NCI-H524 treated with DMSO at 0.1 percent for 48 hours (cell line): ENCODE measurements at regions not wholly inside any gene's neighbourhood (a gene's known extent, or its start where the extent isn't known, plus 50 kb on each side); places are given as distances from the start of the nearest gene placed in this dataset.
"Not testable (repeated sequence)": the region's sequence is repeated elsewhere in the genome, so short reads cannot be mapped to it uniquely, and the experiment has no call there.

ENCODE experiments used
- DNase-seq: peaks from one replicate; lab custom pipeline; 2025; lab: John Stamatoyannopoulos, UW

DNA sequence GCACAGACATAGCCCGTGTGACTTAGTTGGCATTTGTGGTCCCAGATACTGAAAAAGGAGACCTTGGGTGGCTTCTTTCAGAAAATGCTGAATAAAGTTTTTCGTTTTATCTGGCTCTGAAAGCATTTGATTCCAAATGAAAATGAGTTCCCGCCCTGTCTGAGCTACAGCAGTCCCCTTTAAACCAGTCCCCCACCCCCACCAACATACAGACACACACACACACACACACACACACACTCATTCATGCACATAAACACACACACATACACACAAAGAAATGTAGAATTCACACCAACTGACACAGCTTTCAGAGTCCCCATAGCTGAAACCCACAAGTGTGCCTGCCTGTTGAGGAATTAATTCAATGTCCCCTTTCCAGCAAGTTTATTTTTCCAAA lies 97.0 kb upstream of the SMARCA2 start:
- no peak for DNase-seq

DNA sequence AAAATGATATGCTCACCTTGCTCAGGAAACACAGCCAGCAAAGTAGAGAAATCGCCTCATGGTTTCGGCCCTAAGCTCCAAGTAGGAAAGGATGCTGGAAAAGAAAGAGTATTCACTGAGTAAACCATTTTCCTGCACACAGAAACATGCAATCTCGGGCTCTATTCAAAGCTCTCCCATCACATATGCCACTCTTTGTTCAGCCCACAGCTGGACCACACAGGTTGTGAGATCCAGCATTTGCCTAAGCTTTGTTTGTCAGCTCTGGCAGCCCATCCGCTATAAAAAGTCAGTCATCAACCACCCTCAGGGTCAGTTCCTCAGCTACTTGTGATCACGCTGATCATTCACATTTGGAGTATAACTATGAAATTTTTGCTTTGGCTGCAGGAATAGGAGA lies 96.5 kb upstream of the SMARCA2 start:
- DNase-seq: no peak

DNA sequence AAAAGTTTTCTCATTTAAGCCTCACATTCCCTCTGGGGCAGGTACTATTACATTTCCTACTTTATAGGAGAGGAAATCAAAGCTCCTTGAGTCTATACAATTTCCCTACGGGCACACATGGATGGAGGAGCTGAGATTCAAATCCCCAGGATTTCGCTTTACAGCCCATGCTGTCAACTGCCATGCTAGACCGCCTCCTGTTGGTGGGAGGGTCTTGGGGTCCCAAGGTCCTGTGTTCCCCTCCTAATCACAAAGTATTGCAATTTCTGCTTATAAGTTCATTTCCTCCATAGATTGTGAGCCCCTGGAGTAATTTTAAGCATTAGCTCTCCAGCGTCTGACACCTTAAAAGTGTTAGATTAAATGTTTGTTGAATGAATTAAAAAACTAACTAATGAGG lies 95.9 kb upstream of the SMARCA2 start:
- no peak for DNase-seq

DNA sequence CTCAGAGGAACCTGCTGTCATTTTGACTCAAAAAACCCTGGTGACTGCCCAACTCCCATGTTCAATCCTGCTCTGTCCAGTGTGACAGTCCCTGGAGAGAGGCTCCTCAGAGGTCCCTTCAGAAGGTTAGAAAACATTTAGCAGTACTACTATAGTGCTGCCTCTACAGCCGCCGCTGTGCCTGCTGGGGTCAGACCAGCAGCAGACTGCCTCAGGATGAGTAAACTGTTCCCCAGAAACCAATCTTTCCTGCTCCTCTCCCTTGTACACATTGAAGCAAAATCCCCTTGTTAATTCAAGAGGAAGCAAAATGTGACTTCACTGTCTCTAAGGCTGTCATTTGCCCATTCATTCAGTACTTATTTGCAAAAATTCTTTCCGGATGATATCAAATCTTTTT lies 94.8 kb upstream of the SMARCA2 start:
- DNase-seq: no peak

DNA sequence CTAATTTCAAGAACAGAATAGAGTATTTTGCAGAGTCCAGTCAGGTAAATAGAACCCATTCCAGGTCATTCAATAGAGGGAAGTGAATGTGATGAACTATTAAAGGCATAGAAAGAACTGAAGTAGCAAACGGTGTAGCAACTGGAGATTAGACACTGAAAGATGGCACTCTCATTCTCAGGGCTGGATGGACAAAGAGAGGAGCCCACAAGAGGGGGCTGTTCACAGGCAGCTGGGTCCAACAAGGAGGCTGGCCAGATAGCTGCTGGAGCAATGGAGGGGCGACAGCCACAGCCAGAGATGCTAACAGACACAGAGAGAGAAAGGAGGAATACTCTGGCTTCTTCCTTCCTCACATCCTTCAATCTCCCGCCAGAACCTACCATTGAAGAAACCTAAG lies 93.1 kb upstream of the SMARCA2 start:
- DNase-seq: no peak

DNA sequence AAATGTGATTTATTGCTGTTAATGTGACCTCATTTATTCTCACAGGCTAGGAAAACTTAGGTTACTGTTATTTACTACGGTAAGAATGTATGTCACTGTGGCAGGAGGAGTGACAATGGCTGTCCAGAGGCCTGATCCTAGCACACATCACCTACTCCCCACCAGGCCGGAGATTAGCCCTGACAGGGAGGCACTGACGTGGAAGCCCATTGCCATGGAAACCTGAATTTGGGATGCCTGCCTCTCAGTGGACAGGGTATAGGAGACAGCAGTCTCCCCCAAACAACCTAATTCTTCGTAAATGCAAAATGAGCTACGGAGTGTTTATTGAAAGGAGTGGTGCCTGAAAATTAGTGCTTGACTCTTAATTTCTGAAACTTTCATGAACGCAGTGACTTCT lies 87.6 kb upstream of the SMARCA2 start:
- no peak for DNase-seq

DNA sequence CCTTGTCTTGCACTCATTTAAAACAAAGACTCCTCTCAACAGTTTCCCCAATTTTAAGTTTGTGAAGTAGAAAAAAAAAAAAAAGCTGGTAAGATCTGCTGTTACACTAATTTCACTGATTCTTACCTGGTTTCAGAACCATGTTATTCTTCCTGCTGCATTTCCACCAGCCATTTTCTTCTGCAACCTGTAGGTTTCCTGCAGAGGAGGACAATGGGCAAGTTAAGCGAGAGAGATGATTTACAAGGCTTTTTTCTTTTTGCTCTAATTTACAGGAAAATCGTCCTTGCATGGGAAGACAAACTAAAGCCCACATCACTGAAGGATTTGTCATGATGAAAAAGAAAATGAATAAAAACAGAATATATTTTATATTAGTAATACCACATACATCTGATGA lies 86.0 kb upstream of the SMARCA2 start:
- no peak for DNase-seq

DNA sequence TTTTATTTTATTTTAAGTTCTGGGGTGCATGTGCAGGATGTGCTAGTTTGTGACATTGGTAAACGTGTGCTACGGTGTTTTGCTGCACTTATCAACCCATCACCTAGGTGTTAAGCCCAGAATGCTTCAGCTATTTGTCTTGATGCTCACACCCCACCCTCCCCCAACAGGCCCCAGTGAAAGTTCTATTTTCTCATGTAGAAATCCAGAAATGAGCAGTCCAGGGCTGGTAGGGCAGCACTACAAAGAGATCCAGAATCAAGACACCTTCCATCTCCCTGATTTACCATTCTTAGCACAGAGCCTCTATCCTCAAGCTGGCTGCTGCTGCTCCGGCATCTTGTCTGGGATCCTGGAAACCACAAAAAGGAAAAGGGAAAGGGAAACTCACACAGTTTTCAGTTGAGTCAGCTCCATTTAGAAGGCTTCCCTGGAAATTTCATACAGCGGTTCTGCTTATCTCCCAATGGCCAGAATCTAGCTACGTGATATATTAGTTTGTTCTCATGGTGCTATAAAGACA lies 85.4 kb upstream of the SMARCA2 start:
- DNase-seq: no peak

DNA sequence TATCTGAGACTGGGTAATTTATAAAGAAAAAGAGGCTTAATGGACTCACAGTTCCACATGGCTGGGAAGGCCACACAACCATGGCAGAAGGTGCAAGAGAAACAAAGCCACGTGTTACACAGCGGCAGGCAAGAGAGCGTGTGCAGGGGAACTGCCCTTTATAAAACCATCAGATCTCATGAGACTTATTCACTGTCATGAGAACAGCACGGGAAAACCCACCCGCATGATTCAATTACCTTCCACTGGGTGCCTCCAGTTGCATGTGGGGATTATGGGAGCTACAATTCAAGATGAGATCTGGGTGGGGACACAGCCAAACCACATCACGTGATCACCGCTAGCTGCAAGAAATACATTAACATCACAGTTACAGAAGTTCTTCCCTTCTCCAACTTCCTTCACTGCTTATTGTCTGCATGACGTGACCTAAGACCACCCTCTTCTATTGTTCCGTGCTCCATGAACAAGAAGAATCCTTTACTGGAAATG lies 84.9 kb upstream of the SMARCA2 start:
- DNase-seq: not testable (repeated sequence)

DNA sequence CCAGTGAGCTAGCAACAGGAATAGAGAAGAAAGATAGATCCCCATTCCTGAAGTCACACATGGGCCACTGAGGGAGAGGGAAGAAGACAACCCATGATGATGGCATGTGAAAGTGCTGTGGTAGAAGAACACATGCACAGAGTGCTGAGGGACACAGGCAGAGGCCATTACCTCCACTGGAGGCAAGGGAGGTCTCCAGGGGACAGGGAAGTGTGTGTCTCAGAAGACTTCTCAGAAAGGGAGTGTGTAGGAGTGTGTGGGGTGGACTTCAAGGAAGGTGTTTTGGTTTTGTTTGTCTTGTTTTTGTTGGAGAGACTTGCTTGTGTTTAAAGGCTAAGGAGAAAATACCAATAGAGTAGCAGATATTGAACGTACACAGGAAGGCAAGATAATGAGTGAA lies 77.0 kb upstream of the SMARCA2 start:
- no peak for DNase-seq

DNA sequence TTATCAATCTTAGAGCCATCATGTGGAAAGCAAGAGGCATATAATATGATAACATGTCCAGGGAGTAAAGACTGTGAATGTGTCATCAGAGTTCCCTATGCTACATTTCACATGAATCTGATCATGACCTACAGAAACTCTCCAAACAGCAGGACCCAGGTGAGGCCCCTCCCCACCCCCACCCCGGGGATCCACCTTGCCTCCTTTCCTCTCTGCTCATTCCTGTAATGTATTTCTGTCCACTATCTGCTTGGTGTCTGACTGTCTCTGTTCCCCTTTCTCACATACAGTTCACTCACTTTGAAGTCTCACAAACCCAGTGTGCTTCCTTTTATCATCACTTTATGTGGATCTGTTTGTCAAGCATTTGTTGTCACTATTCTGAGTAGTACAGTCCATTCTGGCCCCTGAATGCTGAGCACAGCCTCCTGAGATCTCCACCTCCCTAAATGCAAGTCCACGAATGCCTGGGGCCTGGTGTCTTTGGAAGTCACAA lies 76.4 kb upstream of the SMARCA2 start:
- no peak for DNase-seq

DNA sequence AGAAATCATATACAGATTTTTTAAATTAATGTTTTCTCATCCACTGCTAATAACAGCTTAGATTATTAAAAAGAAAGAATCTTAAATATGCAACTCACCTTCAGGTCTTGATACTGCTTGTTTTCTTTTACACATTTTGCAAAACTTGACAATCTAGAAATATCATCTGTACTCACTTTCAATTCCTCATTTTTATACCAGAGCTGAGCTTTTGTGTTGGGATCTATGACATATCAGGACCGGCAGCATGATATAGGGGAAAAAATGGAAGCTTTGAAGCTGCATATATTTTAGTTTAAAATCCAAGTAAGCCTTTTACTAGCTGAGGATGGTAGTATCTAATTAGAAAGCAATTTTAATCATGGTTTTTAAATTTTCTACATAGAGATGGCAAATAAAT lies 75.7 kb upstream of the SMARCA2 start:
- DNase-seq: no peak

DNA sequence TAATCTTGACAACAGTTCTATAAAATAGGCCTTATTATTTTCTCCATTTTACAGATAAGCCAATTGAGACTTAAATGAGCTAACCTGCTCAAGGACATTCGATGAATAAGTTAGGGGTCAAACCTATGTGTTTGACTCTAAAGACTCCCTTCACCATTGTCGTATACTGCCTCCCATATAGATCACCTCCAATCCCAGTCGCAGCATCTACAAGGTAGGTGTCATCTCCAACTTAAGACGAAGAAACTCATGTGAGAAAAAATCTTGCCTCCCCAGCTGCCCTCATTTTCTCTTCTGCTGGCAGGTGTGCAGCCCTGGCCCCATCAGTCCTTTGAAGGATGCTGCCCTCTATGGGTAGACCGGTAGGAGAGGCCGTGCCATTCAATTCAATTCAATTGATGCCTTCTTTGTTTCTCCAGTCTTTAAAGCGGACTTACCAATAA lies 75.2 kb upstream of the SMARCA2 start:
- peak; percentile 31 for DNase-seq

DNA sequence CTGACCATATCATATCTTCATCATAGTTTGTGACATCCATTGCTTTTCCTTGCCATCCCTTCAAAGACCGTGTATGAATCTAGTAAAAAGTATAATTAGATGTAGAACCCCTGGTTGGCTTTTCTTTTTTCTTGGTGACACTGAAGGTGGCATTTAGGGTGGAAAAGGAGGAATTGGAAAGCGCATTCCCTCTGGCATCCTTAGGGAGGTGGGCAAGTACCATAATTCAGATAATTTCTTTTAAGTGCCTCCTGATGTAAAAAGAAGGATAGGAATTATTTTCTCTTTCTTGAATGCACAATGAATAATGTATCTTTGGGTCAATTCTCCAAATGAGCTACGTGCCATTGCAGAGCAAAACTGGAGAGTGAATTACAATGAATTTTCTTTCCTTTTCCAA lies 73.2 kb upstream of the SMARCA2 start:
- DNase-seq: no peak

DNA sequence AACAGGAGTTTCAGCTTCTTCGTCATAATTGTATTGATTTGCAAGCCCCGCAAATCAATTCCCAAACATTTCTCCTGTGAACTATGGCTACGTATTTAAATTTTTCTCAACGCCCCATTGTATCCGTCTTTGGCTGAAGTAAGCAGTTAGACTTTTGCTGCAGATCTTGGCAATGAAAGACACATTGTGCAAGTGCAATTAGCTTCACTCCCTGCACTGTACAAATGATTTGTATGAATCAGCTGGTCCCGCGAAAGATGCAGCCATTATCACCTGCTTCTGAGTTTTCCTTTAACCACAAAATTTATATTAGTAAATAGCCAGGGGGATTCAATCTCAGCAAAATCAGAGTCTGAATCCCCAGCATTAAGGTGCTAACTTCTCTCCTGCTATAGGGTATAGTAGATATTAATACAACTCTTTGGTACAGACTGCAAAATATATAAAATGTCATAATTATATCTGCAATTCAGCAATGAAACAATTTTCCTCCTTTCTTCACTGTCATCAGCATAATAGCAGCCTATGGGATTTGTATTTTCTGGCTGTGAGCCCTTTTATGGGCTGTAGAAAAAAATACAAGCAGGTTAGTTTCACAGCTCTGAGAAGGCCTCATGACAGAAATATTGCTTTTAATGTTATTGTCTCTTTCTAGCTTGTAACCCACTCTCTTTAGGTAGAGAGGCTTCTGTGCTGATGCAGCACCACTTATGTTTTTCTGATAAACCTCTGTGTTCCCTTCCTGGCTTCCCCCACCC lies 68.4 kb upstream of the SMARCA2 start:
- no peak for DNase-seq

DNA sequence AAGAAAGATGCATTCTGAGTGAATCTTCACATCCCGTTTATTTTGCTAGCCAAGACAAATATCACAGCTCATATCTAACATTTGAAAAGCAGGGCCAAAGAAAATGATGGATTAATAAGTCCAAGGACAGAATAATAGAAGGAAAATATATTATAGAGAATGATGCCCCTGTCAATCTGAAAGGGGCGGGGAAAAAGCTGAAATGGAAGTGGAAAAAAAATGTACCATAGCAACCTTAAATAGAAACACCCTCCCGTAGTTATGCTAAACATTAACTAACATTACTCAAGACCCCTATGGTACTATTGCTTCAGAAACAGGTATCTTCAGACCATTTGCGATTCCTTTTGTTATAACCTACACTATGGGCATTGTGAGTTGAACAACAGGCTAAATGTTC lies 67.7 kb upstream of the SMARCA2 start:
- no peak for DNase-seq

DNA sequence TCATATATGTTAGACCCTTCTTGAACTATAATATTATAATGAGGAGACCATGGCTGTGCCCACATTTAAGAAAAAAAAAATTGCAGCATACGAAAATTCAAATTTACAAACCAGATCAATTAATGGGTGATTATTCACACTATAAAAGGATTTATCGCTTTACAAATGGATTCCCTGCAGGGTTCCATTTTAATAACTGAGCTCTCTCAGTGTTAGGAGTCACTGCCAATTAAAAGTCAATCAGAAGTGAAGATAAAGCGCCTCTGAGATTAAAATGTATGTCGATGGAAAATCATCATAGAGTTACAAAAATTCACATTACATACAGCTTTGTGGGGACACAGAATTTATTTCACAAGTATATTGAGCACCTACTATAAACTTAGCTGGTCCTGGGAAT lies 66.6 kb upstream of the SMARCA2 start:
- DNase-seq: no peak

DNA sequence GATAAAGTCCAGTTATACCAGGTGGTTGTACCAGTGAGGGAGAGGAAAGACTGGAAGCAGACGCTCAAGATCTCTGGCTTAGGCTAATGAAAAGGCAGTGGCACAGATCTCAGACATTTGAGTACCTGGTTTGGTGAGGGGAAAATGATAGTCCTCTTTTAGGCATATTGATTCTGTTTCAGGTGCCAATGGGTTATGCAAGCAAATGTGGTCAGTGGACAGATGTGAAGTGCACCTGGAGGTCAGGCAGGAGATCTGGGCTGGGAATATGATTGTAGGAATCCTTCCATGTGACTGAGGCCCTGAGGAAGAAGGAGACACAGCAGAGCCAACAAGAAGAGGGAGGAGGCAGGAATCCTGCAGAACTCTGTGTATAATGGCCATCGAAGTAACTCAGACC lies 63.7 kb upstream of the SMARCA2 start:
- no peak for DNase-seq

DNA sequence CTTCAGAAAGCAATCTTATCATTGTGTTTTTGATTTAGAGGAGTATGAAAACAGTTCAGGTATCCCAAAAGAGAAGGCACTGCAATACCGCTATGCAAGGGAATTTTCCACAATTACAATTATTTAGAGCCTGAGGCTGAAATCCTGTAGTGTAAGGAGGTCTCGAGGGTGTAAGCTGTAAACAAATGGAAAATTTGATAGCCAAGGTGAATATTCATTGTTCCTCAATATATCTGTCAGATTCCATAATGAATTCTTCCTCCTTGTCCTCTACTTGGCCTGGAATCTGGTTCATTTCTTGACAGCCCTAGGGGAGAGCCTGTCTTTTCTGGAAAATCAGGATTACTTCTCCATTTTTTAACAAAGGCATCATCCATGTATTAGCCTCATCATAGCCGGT lies 63.1 kb upstream of the SMARCA2 start:
- DNase-seq: no peak

DNA sequence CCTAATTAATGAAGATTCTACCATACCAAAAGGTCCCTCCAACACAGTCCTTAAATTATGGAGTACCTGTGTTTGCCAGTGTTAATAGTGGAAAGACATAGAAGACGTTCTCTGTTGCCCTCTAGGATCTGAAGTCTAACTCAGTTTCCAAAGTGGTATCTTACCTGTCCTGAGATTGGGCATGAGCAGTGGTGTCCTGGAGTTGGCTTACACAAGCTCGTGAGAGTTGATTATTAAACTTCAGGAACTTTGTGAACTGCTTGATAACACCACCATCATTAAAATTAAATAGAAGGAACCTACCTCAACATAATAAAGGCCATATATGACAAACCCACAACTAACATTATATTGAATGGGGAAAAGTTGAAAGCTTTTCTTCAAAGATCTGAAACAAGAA lies 60.9 kb upstream of the SMARCA2 start:
- DNase-seq: no peak

DNA sequence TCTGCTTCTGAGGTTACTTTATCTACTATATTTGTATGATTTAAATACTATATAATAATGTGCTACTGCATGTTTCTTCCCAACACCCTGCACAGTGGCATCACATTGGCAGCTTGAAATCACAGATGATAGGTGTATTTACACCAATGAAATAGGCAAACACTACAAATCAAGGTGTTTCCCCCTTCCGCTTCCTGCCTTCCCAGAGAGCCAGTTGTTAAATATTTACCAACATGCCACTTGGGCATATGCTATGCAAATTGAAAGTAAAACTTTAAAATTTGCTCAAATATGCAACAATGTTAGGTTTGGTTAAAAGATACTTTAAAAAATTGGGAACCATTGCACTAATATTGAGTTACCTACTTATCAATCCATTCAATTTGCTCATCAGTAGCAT lies 58.2 kb upstream of the SMARCA2 start:
- no peak for DNase-seq

DNA sequence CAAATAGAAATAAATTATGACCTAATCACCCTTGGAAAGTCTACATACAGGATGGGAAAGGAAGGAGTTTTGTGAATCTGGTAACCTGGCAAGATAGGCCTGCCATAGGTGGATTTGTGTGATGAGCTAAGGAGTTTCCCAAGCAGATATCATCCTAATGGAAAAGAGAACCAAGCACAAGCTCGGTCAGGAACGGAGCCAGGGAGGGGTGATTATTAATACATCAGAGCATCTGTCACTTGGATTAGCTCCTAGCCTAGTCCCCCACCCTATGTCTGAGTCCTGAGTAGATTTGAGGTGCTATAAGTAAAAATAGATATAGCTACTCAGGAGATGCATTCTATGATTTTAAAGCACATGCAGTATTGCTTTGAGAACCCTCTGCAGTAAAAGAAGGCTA lies 57.3 kb upstream of the SMARCA2 start:
- DNase-seq: peak; percentile 81

DNA sequence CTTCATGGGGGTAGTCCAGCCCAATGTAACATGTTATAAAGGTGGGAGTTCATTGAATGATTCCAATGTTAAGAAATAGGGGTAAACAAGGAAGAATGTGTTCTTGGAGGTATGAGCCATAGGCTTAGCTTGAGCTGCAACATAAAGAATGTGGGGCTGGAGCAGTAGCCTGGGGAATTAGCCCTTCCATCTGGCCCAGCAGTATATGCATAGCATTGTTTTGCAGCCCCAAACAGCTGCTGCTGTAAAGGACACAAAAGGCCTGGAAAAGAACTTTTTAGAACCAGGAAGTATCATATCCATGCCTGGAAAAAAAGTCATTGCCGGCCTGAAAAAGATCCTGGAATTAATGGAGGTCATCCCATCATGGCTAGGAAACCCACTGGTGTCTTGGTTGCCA lies 55.8 kb upstream of the SMARCA2 start:
- peak; percentile 36 for DNase-seq
